K562 (cell line): ENCODE measurements at regions not wholly inside any gene's neighbourhood (a gene's known extent, or its start where the extent isn't known, plus 50 kb on each side); places are given as distances from the start of the nearest gene placed in this dataset.

Source experiments
- ATAC-seq: fragments of 200-7000 bp; cut with Tn5 transposase; 3 replicates; pipeline ENCODE4 v1.9.1; 2020; ENCODE audit warnings: moderate library complexity
- BruUV-seq: library from RNA; stranded (reverse); fragments of 400-500 nt; replicated peaks from 2 replicates; lab custom pipeline; 2021; lab: Mats Ljungman, UMichigan
- CTCF ChIA-PET: fragments of 300-600 bp; formaldehyde crosslinking; extraction: SDS; loops from one replicate; lab custom pipeline; 2021; ENCODE audit warnings: low intra/inter-chr PET ratio; lab: Yijun Ruan, JAX
- POLR2A ChIA-PET: fragments of 300-600, 350-650 bp; sonication (Branson Sonifier 250); formaldehyde crosslinking; extraction: SDS; loops from one replicate; lab custom pipeline; 2021; ENCODE audit warnings: antibody characterized with exemption, inconsistent platforms; lab: Yijun Ruan, JAX
- DNase-seq, 4 experiments: peaks; one replicate each; pipeline versions ENCODE4 v3.0.0 to v3.0.0-alpha.2; 2011 to 2018; ENCODE audit warnings: low spot score in 3 of 4, mixed read lengths in 3 of 4; ENCODE audit errors: extremely low read depth in 1 of 4
- FAIRE-seq: peaks from 2 replicates; lab custom pipeline; 2011; peaks lifted over from hg19 to GRCh38; lab: Jason Lieb, UNC
- H2AFZ ChIP-seq: 2 replicates; pipeline ENCODE4 v1.6.0; 2011; ENCODE audit warnings: low read depth, low read length, control low read depth, inconsistent platforms
- H3K27ac ChIP-seq: fragments of 200-600 bp; 3 replicates; pipeline ENCODE4 v1.8.0; 2011; ENCODE audit warnings: low read depth, mild to moderate bottlenecking, control low read depth, inconsistent platforms, low read length, moderate library complexity, mixed read lengths; ENCODE audit errors: extremely low read depth
- H3K27me3 ChIP-seq, 2 experiments: fragments of 300-600 bp in 1 of 2; 2 replicates in 1 of 2; 3 replicates in 1 of 2; pipeline versions ENCODE4 v1.6.0 to v1.8.0; 2011; ENCODE audit warnings: inconsistent platforms in 2 of 2, low read length in 2 of 2, mild to moderate bottlenecking in 1 of 2, mixed read lengths in 1 of 2, moderate library complexity in 1 of 2; ENCODE audit not compliant: control insufficient read depth in 2 of 2, insufficient read depth in 2 of 2
- H3K36me3 ChIP-seq: fragments of 300-600 bp; 3 replicates; pipeline ENCODE4 v1.8.0; 2011; ENCODE audit warnings: mild to moderate bottlenecking, low read length, inconsistent platforms; ENCODE audit not compliant: control insufficient read depth, insufficient read depth
- H3K4me1 ChIP-seq, 2 experiments: fragments of 200-600 bp in 1 of 2; replicated peaks in 1 of 2; 2 replicates in 1 of 2; 3 replicates in 1 of 2; pipeline versions ENCODE4 v1.5.1 to v1.8.0; 2011; ENCODE audit warnings: inconsistent platforms in 2 of 2, low read length in 2 of 2, mild to moderate bottlenecking in 1 of 2, mixed read lengths in 1 of 2, moderate library complexity in 1 of 2; ENCODE audit not compliant: control insufficient read depth in 2 of 2, insufficient read depth in 2 of 2
- H3K4me2 ChIP-seq: 2 replicates; pipeline ENCODE4 v1.6.1; 2011; ENCODE audit warnings: low read length, control low read depth, inconsistent platforms, mixed read lengths; ENCODE audit not compliant: insufficient read depth
- H3K4me3 ChIP-seq: fragments of 200-600 bp; sonication (generic), shearing (Covaris generic); 2 replicates; pipeline ENCODE4 v1.5.1; 2016; ENCODE audit warnings: control low read depth, inconsistent platforms
- H3K79me2 ChIP-seq: fragments of 200-600 bp; 3 replicates; pipeline ENCODE4 v1.8.0; 2011; ENCODE audit warnings: low read length, inconsistent platforms; ENCODE audit not compliant: control insufficient read depth, insufficient read depth
- H3K9ac ChIP-seq, 2 experiments: 2 replicates each; pipeline versions ENCODE4 v1.6.0 to v1.6.1; 2011; ENCODE audit warnings: low read depth in 2 of 2, low read length in 2 of 2, control low read depth in 1 of 2, inconsistent platforms in 1 of 2, mild to moderate bottlenecking in 1 of 2, mixed read lengths in 1 of 2; ENCODE audit not compliant: insufficient read depth in 1 of 2
- H3K9me1 ChIP-seq: one replicate; pipeline ENCODE4 v1.6.0; 2011; ENCODE audit warnings: inconsistent platforms, mild to moderate bottlenecking, low read length, moderate library complexity; ENCODE audit not compliant: control insufficient read depth, insufficient read depth
- H3K9me3 ChIP-seq: replicated peaks from 2 replicates; pipeline ENCODE4 v1.5.1; 2011; ENCODE audit warnings: low read depth, low read length, inconsistent platforms; ENCODE audit not compliant: control insufficient read depth, insufficient read depth
- H4K20me1 ChIP-seq: replicated peaks from 2 replicates; pipeline ENCODE4 v1.6.1; 2011; ENCODE audit warnings: low read length, inconsistent platforms, mixed read lengths; ENCODE audit not compliant: control insufficient read depth, insufficient read depth
- GATA2 ChIP-seq: sonication (generic); formaldehyde crosslinking; IDR thresholded peaks from 2 replicates; pipeline ENCODE4 v1.4.0; 2020; ENCODE audit warnings: mild to moderate bottlenecking, missing genetic modification reagents
- in situ Hi-C: fragments of 300-500 bp; cut with MboI; formaldehyde crosslinking; loops from 4 replicates; pipeline ENCODE4 v1.15.0; 2018; ENCODE audit warnings: inconsistent platforms, mixed read lengths
- intact Hi-C: fragments of 100-400 bp; cut with micrococcal nuclease; formaldehyde crosslinking; loops from 2 replicates; pipeline ENCODE4 v1.14.2; 2022
- TF ChIP-seq, protein P1 (sequence below), 2 experiments: fragments of 450-650 bp in 1 of 2; sonication (generic) in 1 of 2; formaldehyde crosslinking in 1 of 2; IDR thresholded peaks; 2 replicates each; pipeline versions ENCODE4 v1.7.1 to v1.9.0; 2016 to 2022; ENCODE audit warnings: inconsistent platforms in 1 of 2, mild to moderate bottlenecking in 1 of 2, missing genetic modification reagents in 1 of 2

DNA sequence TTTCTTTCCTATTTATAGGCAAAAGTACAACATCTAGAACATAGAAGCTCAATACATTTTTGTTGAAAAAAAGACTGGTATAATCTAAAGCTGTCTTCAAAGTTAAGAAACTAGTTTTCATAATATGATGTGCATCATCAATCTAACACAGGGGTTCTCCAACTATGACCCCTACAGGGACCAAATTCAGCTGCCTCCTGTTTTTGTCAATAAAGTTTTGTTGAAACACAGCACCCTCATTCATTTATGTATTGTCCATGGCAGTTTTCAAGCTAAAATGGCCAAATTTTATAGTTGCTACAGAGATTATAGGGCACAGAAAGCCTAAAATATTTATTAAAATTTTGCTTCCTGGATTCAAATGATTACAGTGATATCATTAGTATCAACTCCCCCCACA, 452.9 kb downstream of the CCER1 start:
- H3K36me3 ChIP-seq = no peaks in the 10 kb centered on the region
- POLR2A ChIA-PET = no interaction called here
- intact Hi-C loops (no loop called here), in situ Hi-C loops (no loop called here)
- H3K4me2 ChIP-seq = no peak overlapping the region
- no peak for DNase-seq
- no peaks in the 10 kb centered on the region for H3K79me2 ChIP-seq
- no peak for FAIRE-seq
- H3K9me3 ChIP-seq = no peaks in the 10 kb centered on the region; the same call in 1 of the 2 replicates
- H3K9me1 ChIP-seq = no peaks in the 10 kb centered on the region
- H2AFZ ChIP-seq = no peak overlapping the region
- H3K4me1 ChIP-seq = no peaks in the 10 kb centered on the region
- ATAC-seq = no peak
- BruUV-seq = no TSS peak
- no peaks in the 10 kb centered on the region for H4K20me1 ChIP-seq
- CTCF ChIA-PET = no interaction called here
- no peaks in the 10 kb centered on the region for H3K27me3 ChIP-seq
- no peak overlapping the region for H3K27ac ChIP-seq
- H3K9ac ChIP-seq = no peak overlapping the region
- TF ChIP-seq, protein P1, sequence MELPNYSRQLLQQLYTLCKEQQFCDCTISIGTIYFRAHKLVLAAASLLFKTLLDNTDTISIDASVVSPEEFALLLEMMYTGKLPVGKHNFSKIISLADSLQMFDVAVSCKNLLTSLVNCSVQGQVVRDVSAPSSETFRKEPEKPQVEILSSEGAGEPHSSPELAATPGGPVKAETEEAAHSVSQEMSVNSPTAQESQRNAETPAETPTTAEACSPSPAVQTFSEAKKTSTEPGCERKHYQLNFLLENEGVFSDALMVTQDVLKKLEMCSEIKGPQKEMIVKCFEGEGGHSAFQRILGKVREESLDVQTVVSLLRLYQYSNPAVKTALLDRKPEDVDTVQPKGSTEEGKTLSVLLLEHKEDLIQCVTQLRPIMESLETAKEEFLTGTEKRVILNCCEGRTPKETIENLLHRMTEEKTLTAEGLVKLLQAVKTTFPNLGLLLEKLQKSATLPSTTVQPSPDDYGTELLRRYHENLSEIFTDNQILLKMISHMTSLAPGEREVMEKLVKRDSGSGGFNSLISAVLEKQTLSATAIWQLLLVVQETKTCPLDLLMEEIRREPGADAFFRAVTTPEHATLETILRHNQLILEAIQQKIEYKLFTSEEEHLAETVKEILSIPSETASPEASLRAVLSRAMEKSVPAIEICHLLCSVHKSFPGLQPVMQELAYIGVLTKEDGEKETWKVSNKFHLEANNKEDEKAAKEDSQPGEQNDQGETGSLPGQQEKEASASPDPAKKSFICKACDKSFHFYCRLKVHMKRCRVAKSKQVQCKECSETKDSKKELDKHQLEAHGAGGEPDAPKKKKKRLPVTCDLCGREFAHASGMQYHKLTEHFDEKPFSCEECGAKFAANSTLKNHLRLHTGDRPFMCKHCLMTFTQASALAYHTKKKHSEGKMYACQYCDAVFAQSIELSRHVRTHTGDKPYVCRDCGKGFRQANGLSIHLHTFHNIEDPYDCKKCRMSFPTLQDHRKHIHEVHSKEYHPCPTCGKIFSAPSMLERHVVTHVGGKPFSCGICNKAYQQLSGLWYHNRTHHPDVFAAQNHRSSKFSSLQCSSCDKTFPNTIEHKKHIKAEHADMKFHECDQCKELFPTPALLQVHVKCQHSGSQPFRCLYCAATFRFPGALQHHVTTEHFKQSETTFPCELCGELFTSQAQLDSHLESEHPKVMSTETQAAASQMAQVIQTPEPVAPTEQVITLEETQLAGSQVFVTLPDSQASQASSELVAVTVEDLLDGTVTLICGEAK (IDR thresholded peaks at IDR 0.05) = peak; percentile 45; the same call in 1 of the 2 replicates
- TF ChIP-seq, protein P1 (CRISPR knock-in tag; IDR thresholded peaks at IDR 0.05) = peak; percentile 58; the same call in 1 of the 2 replicates
- no peak for TF ChIP-seq GATA2 (CRISPR knock-in tag)
- no peak overlapping the region for H3K4me3 ChIP-seq
